NCI-H1694 (cell line): ENCODE measurements at regions not wholly inside any gene's neighbourhood (a gene's known extent, or its start where the extent isn't known, plus 50 kb on each side); places are given as distances from the start of the nearest gene placed in this dataset.

Experiments used
- DNase-seq: peaks from one replicate; lab custom pipeline; 2025; lab: John Stamatoyannopoulos, UW

DNA sequence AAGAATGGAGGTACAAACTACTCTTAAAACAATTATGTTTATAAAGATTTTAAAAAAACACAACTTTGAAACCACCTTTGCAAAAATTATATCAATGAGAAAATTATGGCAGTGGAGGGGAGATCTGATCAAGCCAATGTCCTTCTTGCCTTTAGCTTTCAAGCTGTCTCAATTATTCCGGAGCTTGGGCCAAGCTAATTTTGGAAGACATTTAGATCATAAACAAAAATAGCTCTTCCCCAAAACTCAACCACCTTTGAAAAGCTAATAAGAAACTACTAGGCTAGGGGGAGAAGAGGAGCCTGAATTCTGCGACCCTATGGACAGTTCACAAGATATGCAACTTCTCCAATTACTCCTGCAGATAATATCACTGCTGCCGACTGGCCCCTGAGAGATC lies 263.3 kb downstream of the ICE1 start:
- no peak for DNase-seq

DNA sequence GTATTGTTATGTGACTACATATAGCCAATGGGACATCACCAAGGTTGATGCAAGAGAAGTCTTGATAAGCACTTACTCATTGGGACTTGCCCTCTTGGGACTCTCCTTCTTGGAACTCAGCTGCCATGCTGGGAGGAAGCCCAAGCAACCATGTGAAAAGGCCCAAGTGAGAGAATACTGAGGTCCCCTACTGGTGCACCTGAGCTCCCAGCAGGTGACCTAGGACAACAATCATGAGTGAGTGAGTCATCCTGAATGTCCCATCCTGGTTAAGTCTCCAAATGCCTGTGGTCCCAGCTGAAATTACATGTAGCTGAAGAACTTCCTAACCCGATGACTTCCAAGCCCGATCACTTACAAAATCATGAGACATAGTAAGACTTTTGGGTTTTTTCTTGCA lies 260.7 kb downstream of the ICE1 start:
- DNase-seq = no peak

DNA sequence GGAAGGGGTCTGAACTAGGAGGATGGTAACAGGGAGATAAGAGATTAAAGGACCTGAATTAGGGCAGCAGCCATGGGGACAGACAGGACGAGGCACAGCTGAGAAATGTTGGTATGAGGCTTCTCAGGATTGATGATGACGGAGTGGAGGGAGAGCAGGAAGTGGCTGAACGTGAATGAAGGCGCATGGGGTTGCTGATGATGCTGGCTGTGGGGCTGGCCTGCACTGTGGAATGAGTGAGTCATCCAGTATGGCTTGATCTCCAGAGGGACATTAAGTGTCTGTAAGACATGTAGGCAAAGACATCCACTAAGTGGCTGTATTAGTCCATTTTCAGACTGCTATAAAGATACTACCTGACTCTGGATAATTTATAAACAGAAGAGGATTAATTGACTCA lies 256.4 kb downstream of the ICE1 start:
- no peak for DNase-seq

DNA sequence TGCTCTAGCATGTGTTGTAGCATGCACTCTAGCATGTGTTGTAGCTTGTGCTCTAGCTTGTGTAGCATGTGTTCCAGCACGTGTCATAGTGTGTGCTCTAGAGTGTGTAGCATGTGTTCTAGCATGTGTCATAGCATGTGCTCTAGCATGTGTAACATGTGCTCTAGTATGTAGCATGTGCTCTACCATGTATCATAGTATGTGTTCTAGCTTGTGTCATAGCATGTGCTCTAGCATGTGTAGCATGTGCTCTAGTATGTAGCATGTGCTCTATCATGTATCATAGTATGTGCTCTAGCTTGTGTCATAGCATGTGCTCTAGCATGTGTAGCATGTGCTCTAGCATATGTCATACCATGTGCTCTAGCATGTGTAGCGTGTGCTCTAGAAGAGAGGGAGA lies 255.3 kb downstream of the ICE1 start:
- DNase-seq = no peak

DNA sequence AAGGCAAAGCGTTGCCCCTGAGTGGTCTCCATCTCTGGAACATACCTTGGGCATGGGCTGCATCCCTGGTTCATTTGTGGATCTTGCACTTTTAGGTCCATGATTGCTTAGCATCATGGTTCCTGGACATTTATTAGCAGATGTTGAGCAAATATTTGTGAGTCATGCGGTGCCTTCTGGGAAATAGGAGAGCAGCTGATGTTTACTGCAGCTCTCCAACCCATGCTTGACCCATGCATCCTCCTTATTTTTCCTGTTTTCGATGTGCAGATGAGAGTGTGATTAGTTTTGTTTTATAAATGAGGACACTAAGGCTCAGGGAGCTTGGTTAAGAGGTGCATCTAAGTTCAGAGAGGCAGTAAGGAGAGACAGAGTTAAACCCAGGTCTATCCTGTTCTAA lies 253.7 kb downstream of the ICE1 start:
- DNase-seq = no peak

DNA sequence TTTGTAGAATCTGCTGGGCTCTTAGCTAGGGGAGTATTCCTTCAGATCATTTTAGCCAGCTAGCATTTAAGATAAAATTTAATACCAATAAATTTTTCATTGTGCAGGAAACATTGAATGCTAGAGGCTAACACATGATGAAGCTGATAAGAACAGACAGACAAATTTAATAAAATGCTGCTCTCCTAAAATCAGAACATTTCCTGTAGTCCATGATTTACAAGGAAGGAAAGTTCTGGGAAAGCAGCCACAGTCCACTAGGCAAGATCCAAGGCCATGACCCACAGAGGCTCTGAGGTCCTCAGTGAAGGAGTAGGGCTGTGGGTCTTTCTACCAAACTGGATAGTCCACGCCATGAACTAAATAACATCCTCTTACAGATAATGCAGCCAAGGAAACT lies 253.0 kb downstream of the ICE1 start:
- no peak for DNase-seq

DNA sequence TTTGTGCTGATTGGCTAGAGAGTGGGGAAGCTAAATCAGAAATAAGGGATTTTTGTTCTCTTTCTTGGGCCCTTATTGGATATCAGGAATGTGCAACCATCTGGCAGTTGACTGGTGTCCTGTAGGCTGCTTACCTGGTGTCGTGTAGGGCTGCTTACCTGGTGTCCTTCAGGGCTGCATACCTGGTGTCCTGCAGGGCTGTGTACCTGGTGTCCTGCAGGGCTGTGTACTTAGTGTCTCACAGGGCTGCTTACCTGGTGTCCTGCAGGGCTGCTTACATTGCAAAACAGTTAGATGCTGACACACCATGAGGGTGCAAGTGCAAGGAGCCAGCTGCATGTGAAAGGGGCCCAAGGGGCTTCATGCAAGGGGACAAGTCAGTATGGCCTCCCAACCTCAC lies 249.3 kb downstream of the ICE1 start:
- no peak for DNase-seq

DNA sequence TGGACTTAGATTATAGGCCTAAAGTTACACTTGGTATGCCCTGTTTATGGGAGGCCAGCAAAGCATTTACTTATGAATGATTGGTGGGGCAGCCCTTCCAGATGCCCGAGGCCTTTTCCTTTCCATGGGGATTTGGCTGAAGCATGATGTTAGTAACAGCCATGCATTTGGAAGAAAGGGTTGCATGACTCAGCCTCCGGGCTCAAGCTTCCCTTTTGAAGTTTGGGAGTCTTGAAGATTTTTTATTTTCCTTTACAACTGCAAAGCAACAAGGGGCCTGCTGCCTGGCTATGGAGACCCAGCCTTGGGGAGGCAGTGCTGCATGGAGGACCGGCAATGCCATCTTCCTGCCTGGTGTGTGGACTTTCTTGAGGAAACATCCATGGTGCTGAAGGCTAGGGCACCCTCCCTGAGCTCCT lies 244.7 kb downstream of the ICE1 start:
- DNase-seq = no peak

DNA sequence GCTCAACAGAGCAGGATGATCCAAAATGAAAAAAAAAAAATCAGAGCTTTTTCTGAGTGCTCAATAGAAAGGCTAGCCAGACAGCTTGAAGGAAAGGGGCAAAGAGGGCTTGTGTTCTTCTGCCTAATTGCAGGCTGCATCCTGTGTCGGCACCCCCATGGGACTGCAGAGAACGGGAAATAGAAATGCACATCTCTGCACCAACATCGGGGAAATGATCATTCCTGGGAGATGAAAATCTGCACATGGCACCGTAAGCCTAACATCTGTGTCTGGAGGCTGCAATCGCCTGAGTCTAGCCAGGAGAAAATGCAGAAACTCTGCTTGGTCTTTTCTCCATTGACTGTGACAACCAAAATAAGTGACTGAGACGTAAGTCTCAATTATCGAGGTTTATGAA lies 243.9 kb downstream of the ICE1 start:
- no peak for DNase-seq

DNA sequence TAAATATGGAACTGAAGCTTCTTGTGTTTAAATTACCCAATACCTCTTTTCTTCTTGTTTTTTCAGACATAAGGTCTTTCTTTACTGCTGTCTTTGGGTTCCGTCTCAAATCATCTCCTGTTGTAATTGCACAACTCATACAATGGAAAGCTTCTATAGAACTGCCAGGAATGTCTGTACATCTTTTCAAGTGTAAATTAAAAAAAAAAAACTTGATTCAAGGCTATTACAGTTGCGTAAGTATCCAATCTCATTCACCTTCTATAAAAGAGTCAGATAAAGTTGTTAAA lies 243.5 kb downstream of the ICE1 start:
- no peak for DNase-seq

DNA sequence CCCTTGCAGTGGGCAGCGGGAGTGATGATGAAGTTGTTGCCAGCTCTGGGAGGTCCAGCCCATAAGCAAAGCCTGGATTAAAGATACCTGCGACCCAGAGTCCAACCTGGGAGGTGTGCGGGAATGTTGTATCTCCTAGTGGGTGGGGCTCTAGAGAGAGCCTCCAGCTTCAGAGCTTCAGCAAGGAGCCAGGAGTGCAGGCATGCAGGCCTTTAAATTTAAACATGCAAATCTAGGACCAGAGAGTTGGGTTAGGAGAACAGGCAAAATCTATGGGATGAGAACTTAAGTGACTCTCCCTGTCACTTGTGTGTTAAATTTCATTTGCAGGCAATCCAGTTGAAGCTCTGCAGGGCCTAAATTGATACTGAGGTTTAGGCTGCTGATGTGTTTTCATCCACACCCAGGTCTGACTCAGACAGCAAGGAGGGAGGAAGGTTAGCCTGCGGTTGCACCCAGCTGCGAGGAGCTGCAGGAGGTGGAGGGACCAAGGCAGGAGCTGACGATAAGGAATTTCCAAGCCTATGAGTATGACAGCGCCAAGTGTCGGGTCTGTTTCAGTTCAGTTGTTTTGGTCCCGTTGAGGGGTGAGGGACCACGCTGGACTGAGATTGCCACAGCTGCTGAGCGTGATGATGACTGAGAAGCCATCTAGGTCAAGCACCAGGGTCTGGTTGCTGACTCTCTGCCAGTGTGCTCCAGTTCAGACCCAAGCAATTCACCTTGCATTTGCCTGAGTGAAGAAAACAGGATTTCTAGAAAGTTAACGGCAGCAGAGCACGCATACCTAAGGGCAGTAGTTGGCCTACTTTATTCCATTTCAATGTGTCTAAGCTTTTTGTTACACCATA lies 243.0 kb downstream of the ICE1 start:
- no peak for DNase-seq

DNA sequence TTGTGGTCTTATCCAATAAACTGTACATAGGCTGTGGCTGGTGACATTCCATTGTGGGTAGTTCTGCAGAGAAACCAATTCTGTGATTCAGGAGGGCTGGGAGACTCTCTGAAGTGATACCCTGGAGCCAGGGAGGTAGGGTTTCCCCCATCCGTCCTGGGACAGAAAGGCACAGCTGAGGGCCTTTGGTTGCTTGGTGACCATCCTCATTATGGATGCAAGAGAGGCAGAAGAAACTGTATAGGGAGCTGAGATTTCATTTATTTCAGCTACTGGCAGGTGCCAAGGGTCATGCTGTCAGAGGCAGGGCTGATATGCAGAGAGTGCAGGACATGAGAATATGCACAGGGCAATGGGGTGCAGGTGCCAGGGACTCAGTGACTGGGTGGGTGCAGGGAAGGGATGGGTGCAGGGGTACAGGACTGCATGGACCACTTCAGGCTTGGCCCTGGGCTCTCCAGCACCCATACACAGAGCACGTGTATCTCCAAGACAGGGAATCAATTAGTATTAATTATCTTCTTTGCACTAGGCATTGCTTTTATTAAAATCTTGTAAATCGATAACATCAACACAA lies 236.5 kb downstream of the ICE1 start:
- DNase-seq = no peak

DNA sequence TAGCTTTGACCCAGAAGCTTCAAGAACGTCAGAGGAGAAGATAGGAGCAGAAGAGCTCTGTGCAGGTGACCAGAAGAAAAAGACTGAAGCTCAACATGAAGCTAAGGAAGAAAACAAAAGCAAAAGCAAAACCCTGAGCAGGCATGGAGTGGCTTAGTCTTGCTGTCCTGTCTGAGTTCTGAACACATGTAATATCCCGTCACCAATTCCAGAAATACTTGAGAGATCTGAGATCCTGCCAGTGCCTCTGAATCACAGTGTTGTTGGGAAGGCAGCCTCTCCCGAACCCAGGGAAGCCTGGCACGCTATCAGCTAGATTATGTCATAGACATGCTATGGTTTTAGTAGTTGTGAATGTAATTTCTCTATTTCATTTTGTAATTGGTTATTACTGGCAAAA lies 235.7 kb downstream of the ICE1 start:
- DNase-seq = no peak

DNA sequence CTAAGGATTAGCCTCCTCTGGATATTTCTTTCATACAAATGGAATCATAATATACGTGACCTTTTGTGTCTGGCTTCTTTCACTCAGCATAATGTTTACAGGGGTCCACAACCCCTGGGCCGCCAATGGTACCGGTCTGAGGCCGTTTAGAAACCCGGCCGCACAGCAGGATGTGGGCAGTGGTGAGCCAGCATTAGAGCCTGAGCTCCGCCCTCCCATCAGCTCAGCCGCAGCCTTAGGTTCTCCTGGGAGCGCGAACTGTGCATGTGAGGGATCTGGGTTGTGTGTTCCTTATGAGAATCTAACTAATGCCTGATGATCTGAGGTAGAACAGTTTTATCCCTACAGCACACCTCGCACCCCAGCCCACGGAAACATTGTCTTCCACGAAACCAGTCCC lies 229.7 kb downstream of the ICE1 start:
- no peak for DNase-seq

DNA sequence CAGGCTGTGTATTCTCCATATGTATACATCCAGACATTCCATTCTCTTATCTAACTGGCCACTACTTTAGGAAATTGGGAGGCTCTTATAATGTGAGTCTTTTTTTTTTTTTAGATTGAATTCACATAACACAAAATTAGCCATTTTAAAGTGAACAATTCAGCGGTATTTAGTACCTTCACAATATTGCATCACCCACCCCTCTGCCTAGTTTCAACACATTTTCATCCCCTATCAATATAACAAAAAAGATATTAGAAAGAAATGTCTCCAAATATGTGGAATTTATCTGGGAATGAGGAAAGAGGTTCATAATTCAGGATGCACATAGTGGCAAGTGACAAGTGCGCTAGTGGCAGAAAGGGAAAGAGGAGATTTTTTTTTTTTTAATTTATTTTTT lies 228.5 kb downstream of the ICE1 start:
- no peak for DNase-seq

DNA sequence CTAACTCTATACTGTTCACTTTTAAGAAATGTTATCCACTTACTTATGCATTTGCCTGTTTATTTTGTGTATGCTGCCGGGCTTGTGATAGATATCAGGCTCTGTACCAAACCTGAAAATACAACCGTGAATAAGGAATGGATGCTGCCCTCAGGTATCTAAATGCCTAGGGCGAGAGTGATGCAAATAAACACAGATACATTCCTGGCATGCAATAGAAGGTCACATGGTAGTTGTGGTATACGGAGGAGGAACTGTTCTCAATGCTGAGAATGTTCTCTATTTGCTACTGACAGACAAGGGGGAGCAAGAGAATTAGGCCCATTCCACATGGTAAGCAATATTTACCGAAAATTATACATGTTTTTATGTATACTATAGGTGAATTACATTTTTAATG lies 227.8 kb downstream of the ICE1 start:
- no peak for DNase-seq

DNA sequence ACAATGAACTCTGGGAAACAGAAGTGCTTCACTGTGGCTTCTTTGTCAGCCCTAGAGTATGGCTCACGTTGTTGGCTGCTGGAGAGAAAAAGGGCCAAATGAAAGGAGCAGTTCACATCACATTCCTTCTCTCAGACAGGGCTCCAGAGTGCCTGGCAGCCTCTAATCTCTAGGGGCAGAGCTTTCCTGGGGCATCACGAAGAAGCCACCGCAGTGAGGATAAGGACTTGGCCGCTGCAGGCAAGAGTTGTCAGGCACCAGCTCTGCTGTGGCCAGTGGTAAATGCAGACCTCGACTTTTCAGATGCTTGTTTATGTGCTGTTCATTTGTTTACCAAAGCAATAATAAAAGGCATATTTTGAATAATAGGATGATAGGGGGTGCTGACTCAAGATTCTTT lies 227.2 kb downstream of the ICE1 start:
- no peak for DNase-seq

DNA sequence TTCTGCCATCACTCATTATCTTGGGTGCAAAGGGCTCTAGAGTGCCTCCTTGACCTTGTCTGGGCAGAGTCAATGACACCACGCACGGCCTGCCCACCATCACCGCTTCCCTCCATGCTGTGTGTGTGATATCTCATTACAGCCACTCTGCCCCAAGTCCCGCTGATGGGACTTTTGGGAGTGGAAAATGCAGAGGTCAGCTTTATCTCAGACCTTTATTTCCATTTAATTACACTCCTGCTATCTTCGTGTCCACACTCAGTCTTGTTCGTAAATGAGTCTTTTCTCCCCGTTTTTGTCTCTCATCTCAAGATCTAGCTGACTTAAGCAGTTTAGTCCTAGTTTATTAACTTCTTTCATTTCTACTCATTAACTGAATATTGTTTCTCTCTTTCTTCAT lies 226.2 kb downstream of the ICE1 start:
- DNase-seq = no peak

DNA sequence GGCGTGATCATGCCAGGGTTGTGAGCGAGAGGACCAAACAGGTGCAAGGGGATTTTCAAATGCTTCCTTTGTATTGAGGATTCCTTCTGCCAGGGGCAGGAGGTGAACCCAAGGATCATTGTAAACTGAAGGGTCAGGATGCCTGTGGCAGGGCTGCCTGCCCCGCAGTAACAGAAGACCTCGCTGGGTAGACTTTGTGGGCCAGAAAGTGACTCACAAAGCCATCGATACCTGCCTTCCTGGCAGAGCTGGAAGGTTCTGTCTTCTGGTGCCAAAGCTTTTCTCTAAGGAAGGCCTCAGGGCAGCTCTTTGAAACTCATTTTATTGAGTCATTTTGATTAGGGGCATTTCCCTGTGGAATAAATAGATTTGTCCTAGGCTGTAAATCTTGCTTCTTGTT lies 223.4 kb downstream of the ICE1 start:
- DNase-seq = no peak

DNA sequence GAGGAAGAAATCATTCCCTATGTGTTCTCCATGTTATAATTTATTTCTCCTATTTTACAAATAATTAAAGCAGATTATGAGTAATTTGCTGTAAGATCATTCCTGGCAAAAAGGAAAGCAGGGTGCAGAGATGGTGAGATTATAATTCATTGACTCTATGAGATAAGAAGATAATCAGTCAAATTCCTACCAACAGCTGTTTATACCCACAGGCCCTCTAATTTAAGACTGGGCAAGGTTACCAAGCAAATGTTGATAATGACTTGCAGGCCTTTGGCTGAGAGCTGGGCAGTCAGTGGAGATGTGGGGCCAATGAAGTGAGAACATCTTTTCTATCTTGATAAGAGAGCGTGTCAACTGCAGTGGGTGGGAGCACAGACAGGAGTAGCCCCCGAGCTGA lies 222.7 kb downstream of the ICE1 start:
- no peak for DNase-seq

DNA sequence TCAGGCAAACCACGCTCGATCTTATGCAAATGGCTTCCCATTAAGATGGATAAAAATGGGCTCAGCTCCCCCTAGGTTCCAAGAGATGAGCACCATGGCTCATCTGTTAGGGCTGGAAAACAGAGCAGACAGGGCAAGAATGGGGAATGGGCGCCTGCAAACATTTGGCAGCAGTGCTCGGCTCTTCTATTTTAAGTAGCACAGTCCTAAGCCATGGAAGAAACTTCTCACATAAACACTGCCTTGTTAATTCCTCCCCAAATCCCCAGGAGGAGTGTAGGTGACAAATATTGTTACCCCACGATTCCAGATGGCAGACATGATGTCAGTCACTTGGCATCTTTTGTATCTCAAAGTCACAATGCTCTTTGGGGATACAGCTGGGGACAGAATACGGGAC lies 221.8 kb downstream of the ICE1 start:
- no peak for DNase-seq

DNA sequence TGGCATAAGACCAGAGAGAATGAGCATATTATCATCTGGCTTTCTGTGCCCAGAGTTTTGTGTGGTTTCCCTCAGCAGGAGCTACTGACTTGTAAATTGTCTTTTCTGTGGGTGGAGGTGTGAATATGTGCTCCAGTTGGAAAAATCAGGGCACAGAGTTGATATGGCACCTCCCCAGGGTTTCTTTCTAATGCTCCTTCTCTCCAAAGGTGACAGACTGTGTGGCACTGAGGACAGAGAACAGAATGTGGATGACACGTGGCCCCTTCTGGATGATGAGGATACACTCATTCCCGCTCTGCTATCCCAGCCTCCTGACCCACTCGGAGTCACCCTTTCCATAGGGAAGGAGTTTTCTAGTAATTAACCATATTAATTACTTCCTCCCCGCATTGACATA lies 221.0 kb downstream of the ICE1 start:
- no peak for DNase-seq

DNA sequence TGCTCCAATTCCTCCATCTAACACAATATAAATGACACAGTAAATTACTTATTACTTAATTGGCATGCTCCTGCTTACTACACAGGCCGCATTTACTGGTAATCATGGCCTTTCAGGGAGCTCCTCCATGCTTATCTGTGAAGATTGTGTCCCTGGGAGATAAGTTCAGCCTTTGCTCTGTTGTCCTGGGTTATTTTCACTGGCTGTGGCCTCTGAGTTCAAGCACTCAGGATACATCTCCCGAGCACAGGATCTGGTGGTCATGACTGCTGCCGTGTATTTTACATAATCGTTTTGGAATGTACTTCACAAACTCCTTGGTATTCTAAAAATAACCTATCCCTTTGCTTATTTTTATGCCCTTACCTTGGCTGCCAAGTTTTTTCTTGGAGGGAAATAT lies 215.7 kb downstream of the ICE1 start:
- no peak for DNase-seq

DNA sequence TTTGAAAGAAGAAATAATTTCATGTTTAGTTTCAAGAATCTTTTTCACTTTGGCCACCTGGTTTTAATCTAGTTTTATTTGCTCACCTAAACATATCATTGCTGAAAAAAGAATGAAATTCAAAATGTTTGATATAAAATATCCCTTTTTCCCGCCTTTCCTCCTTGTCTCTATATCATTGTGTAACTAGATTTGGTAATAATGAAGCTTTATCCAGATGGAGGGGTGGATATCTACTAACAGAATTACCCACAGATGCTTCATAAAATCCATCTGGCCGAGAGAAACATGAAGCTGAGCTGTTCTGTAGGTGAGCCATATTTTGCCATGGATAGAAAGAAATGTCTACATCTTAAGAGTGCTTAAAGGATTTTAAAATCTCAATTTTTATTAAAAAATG lies 214.7 kb downstream of the ICE1 start:
- DNase-seq = peak; percentile 17
